ENCODE measurements at regions not wholly inside any gene's neighbourhood (a gene's known extent, or its start where the extent isn't known, plus 50 kb on each side); places are given as distances from the start of the nearest gene placed in this dataset.

- no peaks in the 10 kb centered on the region for H3K9me3 ChIP-seq (ENCODE audit: low read depth)
- no peak overlapping the region for H3K4me2 ChIP-seq (ENCODE audit: unreplicated experiment)
- in situ Hi-C loops (cut with MboI) = no loop called here
- no peaks in the 10 kb centered on the region for H4K20me1 ChIP-seq (ENCODE audit: insufficient read depth)
- H3K9me2 ChIP-seq (ENCODE audit: insufficient read depth) = no peaks in the 10 kb centered on the region
- no peak overlapping the region for H3K9ac ChIP-seq
- no peaks in the 10 kb centered on the region for H3F3A ChIP-seq (ENCODE audit: insufficient read depth)
- no peaks in the 10 kb centered on the region for H3K4me1 ChIP-seq (ENCODE audit: insufficient read depth)
- no peaks in the 10 kb centered on the region for H3K27me3 ChIP-seq (replicated peaks; ENCODE audit: insufficient read depth)
- TF ChIP-seq EZH2phosphoT487 (IDR thresholded peaks at IDR 0.05; ENCODE audit: insufficient read depth, low read depth) (no peak), EZH2 (IDR thresholded peaks at IDR 0.05; ENCODE audit: insufficient read depth, poor library complexity, severe bottlenecking) (no peak)
- no peak overlapping the region for H3K27ac ChIP-seq
- H3K4me3 ChIP-seq = no peak overlapping the region
- DNase-seq = no peak
- H3K36me3 ChIP-seq (ENCODE audit: low read depth) = no peaks in the 10 kb centered on the region
- no peaks in the 10 kb centered on the region for H3K79me2 ChIP-seq (ENCODE audit: insufficient read depth)
- no peak overlapping the region for H2AFZ ChIP-seq
- WGBS, 2 experiments (ENCODE audit: low coverage in 1 of 2, low lambda C conversion rate in 2 of 2, missing lambda C conversion rate in 2 of 2) = 26 to 48% methylated on average over 1 of the region's 1 CpG
Observed at GRCh38 chr12:73731658-73732057, 806.0 kb upstream of the ATXN7L3B start.

GRCh38 chr12:73769337-73769736 lies 768.3 kb upstream of the ATXN7L3B start:
- Histone ChIP-seq H3K4me2 (ENCODE audit: unreplicated experiment) (no peak overlapping the region), H3K27me3 (replicated peaks; ENCODE audit: insufficient read depth) (no peaks in the 10 kb centered on the region), H3K4me3 (no peak overlapping the region), H3K9me2 (ENCODE audit: insufficient read depth) (no peaks in the 10 kb centered on the region), H3K79me2 (ENCODE audit: insufficient read depth) (no peaks in the 10 kb centered on the region), H3K4me1 (ENCODE audit: insufficient read depth) (no peaks in the 10 kb centered on the region), H2AFZ (no peak overlapping the region), H3K9ac (no peak overlapping the region), H3K9me3 (ENCODE audit: low read depth) (peaks cover 4% of the 10 kb centered on the region), H3F3A (ENCODE audit: insufficient read depth) (no peaks in the 10 kb centered on the region), H3K36me3 (ENCODE audit: low read depth) (no peaks in the 10 kb centered on the region), H3K27ac (no peak overlapping the region), H4K20me1 (ENCODE audit: insufficient read depth) (no peaks in the 10 kb centered on the region)
- 27 to 33% methylated on average over 6 of the region's 6 CpGs for WGBS, 2 experiments (ENCODE audit: low coverage in 1 of 2, low lambda C conversion rate in 2 of 2, missing lambda C conversion rate in 2 of 2)
- in situ Hi-C loops (cut with MboI) = no loop called here
- TF ChIP-seq EZH2phosphoT487 (IDR thresholded peaks at IDR 0.05; ENCODE audit: insufficient read depth, low read depth) = no peak
- no peak for TF ChIP-seq EZH2 (IDR thresholded peaks at IDR 0.05; ENCODE audit: insufficient read depth, poor library complexity, severe bottlenecking)
- DNase-seq = no peak

- H3K9me3 ChIP-seq (ENCODE audit: low read depth) = no peaks in the 10 kb centered on the region
- in situ Hi-C loops (cut with MboI) = no loop called here
- no peaks in the 10 kb centered on the region for H3K9me2 ChIP-seq (ENCODE audit: insufficient read depth)
- H3K4me1 ChIP-seq (ENCODE audit: insufficient read depth) = no peaks in the 10 kb centered on the region
- no peaks in the 10 kb centered on the region for H4K20me1 ChIP-seq (ENCODE audit: insufficient read depth)
- no peaks in the 10 kb centered on the region for H3K27me3 ChIP-seq (replicated peaks; ENCODE audit: insufficient read depth)
- no peak overlapping the region for H3K4me2 ChIP-seq (ENCODE audit: unreplicated experiment)
- H3K27ac ChIP-seq = no peak overlapping the region
- no peak overlapping the region for H3K4me3 ChIP-seq
- TF ChIP-seq EZH2phosphoT487 (IDR thresholded peaks at IDR 0.05; ENCODE audit: insufficient read depth, low read depth) (no peak), EZH2 (IDR thresholded peaks at IDR 0.05; ENCODE audit: insufficient read depth, poor library complexity, severe bottlenecking) (no peak)
- H3K79me2 ChIP-seq (ENCODE audit: insufficient read depth) = no peaks in the 10 kb centered on the region
- no peaks in the 10 kb centered on the region for H3F3A ChIP-seq (ENCODE audit: insufficient read depth)
- no peak overlapping the region for H3K9ac ChIP-seq
- no peak for DNase-seq
- H2AFZ ChIP-seq = no peak overlapping the region
- no peaks in the 10 kb centered on the region for H3K36me3 ChIP-seq (ENCODE audit: low read depth)
Observed at GRCh38 chr12:73798523-73798922, 739.1 kb upstream of the ATXN7L3B start.

GRCh38 chr12:73815072-73815645 lies 722.5 kb upstream of the ATXN7L3B start:
- Histone ChIP-seq H2AFZ (no peak overlapping the region), H3K9ac (no peak overlapping the region), H4K20me1 (ENCODE audit: insufficient read depth) (no peaks in the 10 kb centered on the region), H3K9me2 (ENCODE audit: insufficient read depth) (no peaks in the 10 kb centered on the region), H3K36me3 (ENCODE audit: low read depth) (no peaks in the 10 kb centered on the region), H3K9me3 (ENCODE audit: low read depth) (no peaks in the 10 kb centered on the region), H3F3A (ENCODE audit: insufficient read depth) (no peaks in the 10 kb centered on the region), H3K27me3 (replicated peaks; ENCODE audit: insufficient read depth) (no peaks in the 10 kb centered on the region), H3K4me2 (ENCODE audit: unreplicated experiment) (no peak overlapping the region), H3K27ac (no peak overlapping the region), H3K79me2 (ENCODE audit: insufficient read depth) (no peaks in the 10 kb centered on the region), H3K4me3 (no peak overlapping the region), H3K4me1 (ENCODE audit: insufficient read depth) (no peaks in the 10 kb centered on the region)
- TF ChIP-seq EZH2 (IDR thresholded peaks at IDR 0.05; ENCODE audit: insufficient read depth, poor library complexity, severe bottlenecking) (no peak), EZH2phosphoT487 (IDR thresholded peaks at IDR 0.05; ENCODE audit: insufficient read depth, low read depth) (no peak)
- in situ Hi-C loops (cut with MboI) = no loop called here
- DNase-seq = no peak
- WGBS, 2 experiments (ENCODE audit: low coverage in 1 of 2, low lambda C conversion rate in 2 of 2, missing lambda C conversion rate in 2 of 2) = 8 to 14% methylated on average over 4 of the region's 4 CpGs

DNA sequence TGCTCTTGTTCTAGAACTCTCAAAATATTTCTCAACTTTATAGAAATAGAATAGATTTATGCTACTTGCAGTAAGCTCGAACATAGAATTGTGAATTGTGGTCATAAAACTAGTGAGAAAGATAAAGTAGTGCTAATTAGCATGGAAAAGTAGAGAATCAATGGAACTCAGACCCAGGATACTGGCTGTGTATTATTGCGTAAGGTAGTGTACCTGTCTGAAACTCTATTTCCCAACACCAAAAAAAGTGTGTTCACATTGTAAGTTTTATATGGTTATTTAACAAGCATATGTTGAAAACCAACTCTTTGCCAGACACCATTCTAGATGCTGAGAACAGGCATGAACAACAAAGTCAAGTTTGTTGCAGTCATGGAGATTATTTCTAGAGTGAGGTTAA lies 720.5 kb upstream of the ATXN7L3B start:
- in situ Hi-C loops (cut with MboI) = no loop called here
- Histone ChIP-seq H3K36me3 (ENCODE audit: low read depth) (no peaks in the 10 kb centered on the region), H3K9me3 (ENCODE audit: low read depth) (no peaks in the 10 kb centered on the region), H3F3A (ENCODE audit: insufficient read depth) (no peaks in the 10 kb centered on the region), H3K9ac (no peak overlapping the region), H3K4me1 (ENCODE audit: insufficient read depth) (no peaks in the 10 kb centered on the region), H3K27me3 (replicated peaks; ENCODE audit: insufficient read depth) (no peaks in the 10 kb centered on the region), H3K9me2 (ENCODE audit: insufficient read depth) (no peaks in the 10 kb centered on the region), H3K4me2 (ENCODE audit: unreplicated experiment) (no peak overlapping the region), H4K20me1 (ENCODE audit: insufficient read depth) (no peaks in the 10 kb centered on the region), H3K79me2 (ENCODE audit: insufficient read depth) (no peaks in the 10 kb centered on the region), H2AFZ (no peak overlapping the region), H3K4me3 (no peak overlapping the region), H3K27ac (no peak overlapping the region)
- TF ChIP-seq EZH2phosphoT487 (IDR thresholded peaks at IDR 0.05; ENCODE audit: insufficient read depth, low read depth) (no peak), EZH2 (IDR thresholded peaks at IDR 0.05; ENCODE audit: insufficient read depth, poor library complexity, severe bottlenecking) (no peak)
- no peak for DNase-seq
- WGBS, 2 experiments (ENCODE audit: low coverage in 1 of 2, low lambda C conversion rate in 2 of 2, missing lambda C conversion rate in 2 of 2) = 35 to 37% methylated on average over 2 of the region's 2 CpGs

Measured in GM23248 (cell line).